Fibroblast of pulmonary artery (primary cell): ENCODE measurements at regions not wholly inside any gene's neighbourhood (a gene's known extent, or its start where the extent isn't known, plus 50 kb on each side); places are given as distances from the start of the nearest gene placed in this dataset.

Experiments used
- DNase-seq: peaks from one replicate; pipeline ENCODE4 v3.0.0-alpha.2; 2010; ENCODE audit warnings: low read depth
- H3K4me3 ChIP-seq: replicated peaks from 2 replicates; pipeline ENCODE4 v1.5.1; 2011; ENCODE audit warnings: low read depth, mild to moderate bottlenecking, control low read depth, low read length, moderate library complexity
- CTCF ChIP-seq: IDR thresholded peaks from 2 replicates; pipeline ENCODE4 v1.5.1; 2011; ENCODE audit warnings: mild to moderate bottlenecking, control low read depth, low read length, inconsistent platforms; ENCODE audit errors: missing control alignments

- DNase-seq, result no peak
- H3K4me3 ChIP-seq, result no peak overlapping the region
- no peak for TF ChIP-seq CTCF
These were observed 141.3 kb downstream of the SALL1 start for GRCh38 chr16:51009813-51010212.

- TF ChIP-seq CTCF, result no peak
- H3K4me3 ChIP-seq, result no peak overlapping the region
- no peak for DNase-seq
These were observed 141.7 kb downstream of the SALL1 start for GRCh38 chr16:51009359-51009758.

GRCh38 chr16:51008607-51009006 lies 142.5 kb downstream of the SALL1 start:
- no peak for TF ChIP-seq CTCF
- no peak for DNase-seq
- H3K4me3 ChIP-seq, result no peak overlapping the region

- TF ChIP-seq CTCF, result no peak
- DNase-seq, result no peak
- H3K4me3 ChIP-seq, result no peak overlapping the region
These were observed 143.0 kb downstream of the SALL1 start for GRCh38 chr16:51008037-51008436.

GRCh38 chr16:51003850-51004566 lies 147.1 kb downstream of the SALL1 start:
- no peak for DNase-seq
- H3K4me3 ChIP-seq, result no peak overlapping the region
- no peak for TF ChIP-seq CTCF

GRCh38 chr16:51002881-51003490 lies 148.1 kb downstream of the SALL1 start:
- TF ChIP-seq CTCF, result no peak
- DNase-seq, result no peak
- no peak overlapping the region for H3K4me3 ChIP-seq

- DNase-seq, result no peak
- no peak overlapping the region for H3K4me3 ChIP-seq
- TF ChIP-seq CTCF, result no peak
These were observed 151.9 kb downstream of the SALL1 start for GRCh38 chr16:50999181-50999580.
